Transverse colon (tissue), 4 donors: ENCODE measurements at regions not wholly inside any gene's neighbourhood (a gene's known extent, or its start where the extent isn't known, plus 50 kb on each side); places are given as distances from the start of the nearest gene placed in this dataset.

Experiments
- DNase-seq: peaks from one replicate; pipeline ENCODE4 v3.0.0-alpha.2; 2019
- H3K27ac ChIP-seq, 4 donors: fragments of 200-600 bp; sonication (generic); 2 replicates each; pipeline ENCODE4 v1.5.1; 2016 to 2018; ENCODE audit warnings: inconsistent platforms in 4 of 4
- H3K27me3 ChIP-seq: fragments of 200-600 bp; sonication (generic); 2 replicates; pipeline ENCODE4 v1.5.1; 2017; ENCODE audit warnings: inconsistent platforms
- H3K36me3 ChIP-seq, 4 donors: fragments of 200-600 bp; sonication (generic); 2 replicates each; pipeline ENCODE4 v1.5.1; 2017 to 2019; ENCODE audit warnings: inconsistent platforms in 4 of 4
- H3K4me1 ChIP-seq, 4 donors: fragments of 200-600 bp; sonication (generic); 2 replicates each; pipeline ENCODE4 v1.5.1; 2017 to 2020; ENCODE audit warnings: inconsistent platforms in 4 of 4
- H3K4me3 ChIP-seq, 4 donors: fragments of 200-600 bp; sonication (generic); 1 replicate in 1 of 4; 2 replicates in 3 of 4; pipeline versions ENCODE4 v1.5.1 to v1.6.1; 2017 to 2019; ENCODE audit warnings: inconsistent platforms in 4 of 4
- H3K9me3 ChIP-seq, 2 donors: fragments of 200-600 bp; sonication (generic); 2 replicates each; pipeline ENCODE4 v1.5.1; 2017 to 2019; ENCODE audit warnings: inconsistent platforms in 2 of 2
- CTCF ChIP-seq, 5 experiments: fragments of 200-600 bp in 3 of 5; fragments of 450-650 bp in 2 of 5; sonication (generic) in 3 of 5; IDR thresholded peaks; 1 replicate in 2 of 5; 2 replicates in 3 of 5; pipeline ENCODE4 v1.5.1; 2016 to 2017; ENCODE audit warnings: antibody characterized with exemption in 5 of 5, inconsistent platforms in 3 of 5, mild to moderate bottlenecking in 2 of 5, moderate library complexity in 1 of 5
- EP300 ChIP-seq: sonication (generic); formaldehyde crosslinking; IDR thresholded peaks from one replicate; pipeline ENCODE4 v1.6.1; 2017; ENCODE audit warnings: antibody characterized with exemption, low read depth
- POLR2A ChIP-seq: fragments of 450-650 bp; IDR thresholded peaks from one replicate; pipeline ENCODE4 v1.6.1; 2016; ENCODE audit warnings: antibody characterized with exemption, mild to moderate bottlenecking, moderate library complexity
- POLR2AphosphoS5 ChIP-seq, 3 donors: sonication (generic); formaldehyde crosslinking; IDR thresholded peaks; one replicate each; pipeline ENCODE4 v1.6.1; 2016; ENCODE audit warnings: antibody characterized with exemption in 3 of 3
- WGBS, 2 donors: methylation state at CpG; one replicate each; pipeline ENCODE4 v1.1.5; 2018; ENCODE audit warnings: low coverage in 1 of 2; 5-methylcytosine and 5-hydroxymethylcytosine counted together
- in situ Hi-C, 4 donors: fragments of 200-750 bp; cut with MboI; loops; one replicate each; pipeline versions ENCODE4 v1.15.0 to v1.15.1; 2017; ENCODE audit warnings: low sequenced_read_pairs in 3 of 4, low pct_ligation_motif_present in 1 of 4, low pct_unique_long_range_greater_than_20kb in 1 of 4
- intact Hi-C: fragments of 100-400 bp; cut with DNase I; formaldehyde crosslinking; loops from one replicate; pipeline ENCODE4 v1.15.1; 2023; ENCODE audit warnings: low total_unique reads

GRCh38 chr4:163922302-163922701, 427.8 kb downstream of the TMA16 start:
- WGBS, 2 donors, result 60 to 79% methylated on average over 1 to 2 of the region's 2 CpGs
- no peak for DNase-seq
- Histone ChIP-seq H3K4me3 (no peak overlapping the region), H3K27ac (no peak overlapping the region), H3K36me3 (no peaks in the 10 kb centered on the region), H3K27me3 (no peaks in the 10 kb centered on the region), H3K4me1 (no peaks in the 10 kb centered on the region), H3K9me3 (no peaks in the 10 kb centered on the region)
- intact Hi-C loops (no loop called here), in situ Hi-C loops (no loop called here)
- TF ChIP-seq POLR2AphosphoS5 (IDR thresholded peaks at IDR 0.05), result no peak
- TF ChIP-seq EP300, result no peak
- TF ChIP-seq CTCF (IDR thresholded peaks at IDR 0.05), result no peak
- TF ChIP-seq POLR2A, result no peak

- 64 to 74% methylated on average over 2 of the region's 2 CpGs for WGBS, 2 donors
- no peak overlapping the region for H3K27ac ChIP-seq
- H3K36me3 ChIP-seq, result no peaks in the 10 kb centered on the region
- DNase-seq, result no peak
- no peak overlapping the region for H3K4me3 ChIP-seq
- H3K27me3 ChIP-seq, result no peaks in the 10 kb centered on the region
- no peaks in the 10 kb centered on the region for H3K9me3 ChIP-seq
- no peaks in the 10 kb centered on the region for H3K4me1 ChIP-seq
- intact Hi-C loops (no loop called here), in situ Hi-C loops (no loop called here)
- TF ChIP-seq POLR2A (no peak), EP300 (no peak), CTCF (IDR thresholded peaks at IDR 0.05) (no peak), POLR2AphosphoS5 (IDR thresholded peaks at IDR 0.05) (no peak)
Observed at GRCh38 chr4:163923092-163923491, 428.6 kb downstream of the TMA16 start.

GRCh38 chr4:163930086-163930485, 435.6 kb downstream of the TMA16 start:
- in situ Hi-C loops, result no loop called here
- Histone ChIP-seq H3K36me3 (no peaks in the 10 kb centered on the region), H3K27me3 (no peaks in the 10 kb centered on the region), H3K4me3 (no peak overlapping the region), H3K27ac (no peak overlapping the region), H3K4me1 (no peaks in the 10 kb centered on the region), H3K9me3 (no peaks in the 10 kb centered on the region)
- intact Hi-C loops, result no loop called here
- TF ChIP-seq EP300 (no peak), POLR2A (no peak), CTCF (IDR thresholded peaks at IDR 0.05) (no peak), POLR2AphosphoS5 (IDR thresholded peaks at IDR 0.05) (no peak)
- no peak for DNase-seq

GRCh38 chr4:163932504-163932903, 438.0 kb downstream of the TMA16 start:
- no peak for DNase-seq
- Histone ChIP-seq H3K27me3 (no peaks in the 10 kb centered on the region), H3K36me3 (no peaks in the 10 kb centered on the region), H3K9me3 (no peaks in the 10 kb centered on the region), H3K27ac (no peak overlapping the region), H3K4me1 (no peaks in the 10 kb centered on the region), H3K4me3 (no peak overlapping the region)
- intact Hi-C loops, result no loop called here
- no peak for TF ChIP-seq POLR2A
- TF ChIP-seq CTCF (IDR thresholded peaks at IDR 0.05), result no peak
- no peak for TF ChIP-seq EP300
- TF ChIP-seq POLR2AphosphoS5 (IDR thresholded peaks at IDR 0.05), result no peak
- in situ Hi-C loops, result no loop called here
- 91 to 98% methylated on average over 6 to 7 of the region's 7 CpGs for WGBS, 2 donors
